Mucosa of descending colon (tissue), 3 donors: ENCODE measurements at regions not wholly inside any gene's neighbourhood (a gene's known extent, or its start where the extent isn't known, plus 50 kb on each side); places are given as distances from the start of the nearest gene placed in this dataset.

ENCODE experiments used
- ATAC-seq: fragments of 200-7000 bp; cut with Tn5 transposase; one replicate; pipeline ENCODE4 v1.9.1; 2020; ENCODE audit warnings: mild to moderate bottlenecking, moderate library complexity
- DNase-seq, 3 donors: peaks; one replicate each; pipeline ENCODE4 v3.0.0-alpha.2; 2020
- H3K36me3 ChIP-seq: fragments of 200-600 bp; one replicate; pipeline ENCODE4 v1.8.0; 2021; ENCODE audit warnings: low read depth, mild to moderate bottlenecking
- H3K4me1 ChIP-seq: fragments of 200-600 bp; one replicate; pipeline ENCODE4 v1.8.0; 2021; ENCODE audit warnings: low read depth, mild to moderate bottlenecking
- H3K4me3 ChIP-seq: fragments of 200-600 bp; one replicate; pipeline ENCODE4 v1.8.0; 2021; ENCODE audit warnings: mild to moderate bottlenecking
- H3K9me3 ChIP-seq: fragments of 200-600 bp; one replicate; pipeline ENCODE4 v1.8.0; 2021; ENCODE audit warnings: mild to moderate bottlenecking
- intact Hi-C, 2 donors: fragments of 100-400 bp; cut with DNase I in 1 of 2; cut with micrococcal nuclease in 1 of 2; formaldehyde crosslinking; loops; one replicate each; pipeline versions ENCODE4 v1.11.0 to v1.11.1; 2022; cut with DNase I, micrococcal nuclease
- TF ChIP-seq, protein P1 (sequence below): fragments of 200-600 bp; IDR thresholded peaks from one replicate; pipeline ENCODE4 v1.8.0; 2022; ENCODE audit warnings: antibody characterized with exemption, mild to moderate bottlenecking
- donor health status: DM: no; HTN: no; CAD: no; lungs with moderate emphysema.
- donor health status: DM: no; HTN: no; CAD: no.
- donor health status: DM: no; HTN: yes; CAD: no.

GRCh38 chr13:106865716-106866440 lies 297.9 kb upstream of the ARGLU1 start:
- Histone ChIP-seq H3K4me3 (no peak overlapping the region), H3K36me3 (no peaks in the 10 kb centered on the region), H3K9me3 (no peaks in the 10 kb centered on the region), H3K4me1 (no peaks in the 10 kb centered on the region)
- TF ChIP-seq, protein P1, sequence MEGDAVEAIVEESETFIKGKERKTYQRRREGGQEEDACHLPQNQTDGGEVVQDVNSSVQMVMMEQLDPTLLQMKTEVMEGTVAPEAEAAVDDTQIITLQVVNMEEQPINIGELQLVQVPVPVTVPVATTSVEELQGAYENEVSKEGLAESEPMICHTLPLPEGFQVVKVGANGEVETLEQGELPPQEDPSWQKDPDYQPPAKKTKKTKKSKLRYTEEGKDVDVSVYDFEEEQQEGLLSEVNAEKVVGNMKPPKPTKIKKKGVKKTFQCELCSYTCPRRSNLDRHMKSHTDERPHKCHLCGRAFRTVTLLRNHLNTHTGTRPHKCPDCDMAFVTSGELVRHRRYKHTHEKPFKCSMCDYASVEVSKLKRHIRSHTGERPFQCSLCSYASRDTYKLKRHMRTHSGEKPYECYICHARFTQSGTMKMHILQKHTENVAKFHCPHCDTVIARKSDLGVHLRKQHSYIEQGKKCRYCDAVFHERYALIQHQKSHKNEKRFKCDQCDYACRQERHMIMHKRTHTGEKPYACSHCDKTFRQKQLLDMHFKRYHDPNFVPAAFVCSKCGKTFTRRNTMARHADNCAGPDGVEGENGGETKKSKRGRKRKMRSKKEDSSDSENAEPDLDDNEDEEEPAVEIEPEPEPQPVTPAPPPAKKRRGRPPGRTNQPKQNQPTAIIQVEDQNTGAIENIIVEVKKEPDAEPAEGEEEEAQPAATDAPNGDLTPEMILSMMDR, result no peak
- DNase-seq (no peak), ATAC-seq (no peak)
- intact Hi-C loops, result no loop called here

DNA sequence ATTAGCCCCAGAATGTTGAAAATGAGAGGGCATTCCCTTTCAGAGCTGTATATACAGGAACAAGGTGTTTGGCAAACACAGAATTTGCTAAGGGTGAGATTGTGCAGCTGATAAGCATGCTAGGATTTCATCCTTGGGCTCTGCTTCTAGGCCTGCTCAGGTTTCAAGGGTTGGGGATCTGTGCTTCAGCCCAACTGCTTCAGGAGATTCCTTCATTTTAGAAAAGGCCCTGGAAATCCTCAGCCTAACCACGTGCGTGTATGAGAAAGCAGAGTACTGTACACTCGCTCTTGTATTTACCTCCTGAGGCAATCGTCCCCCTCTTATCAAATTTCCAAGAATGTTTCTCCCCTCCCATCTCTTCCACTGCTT lies 291.6 kb upstream of the ARGLU1 start:
- Histone ChIP-seq H3K36me3 (no peaks in the 10 kb centered on the region), H3K4me1 (no peaks in the 10 kb centered on the region), H3K4me3 (no peak overlapping the region), H3K9me3 (no peaks in the 10 kb centered on the region)
- intact Hi-C loops, result no loop called here
- no peak for DNase-seq
- no peak for ATAC-seq
- TF ChIP-seq, protein P1, result no peak

- TF ChIP-seq, protein P1, result no peak
- intact Hi-C loops, result no loop called here
- H3K9me3 ChIP-seq, result no peaks in the 10 kb centered on the region
- no peaks in the 10 kb centered on the region for H3K4me1 ChIP-seq
- no peak for DNase-seq
- H3K4me3 ChIP-seq, result no peak overlapping the region
- H3K36me3 ChIP-seq, result no peaks in the 10 kb centered on the region
- no peak for ATAC-seq
These were observed 291.1 kb upstream of the ARGLU1 start for GRCh38 chr13:106858903-106859532.

- TF ChIP-seq, protein P1, result no peak
- ATAC-seq (no peak), DNase-seq (no peak)
- H3K36me3 ChIP-seq, result no peaks in the 10 kb centered on the region
- no peaks in the 10 kb centered on the region for H3K4me1 ChIP-seq
- no peaks in the 10 kb centered on the region for H3K9me3 ChIP-seq
- intact Hi-C loops, result no loop called here
- H3K4me3 ChIP-seq, result no peak overlapping the region
These were observed 284.5 kb upstream of the ARGLU1 start for GRCh38 chr13:106852436-106852835.

GRCh38 chr13:106850973-106851650 lies 283.2 kb upstream of the ARGLU1 start:
- Histone ChIP-seq H3K36me3 (no peaks in the 10 kb centered on the region), H3K4me1 (no peaks in the 10 kb centered on the region), H3K9me3 (no peaks in the 10 kb centered on the region), H3K4me3 (no peak overlapping the region)
- TF ChIP-seq, protein P1, result no peak
- ATAC-seq, result no peak
- DNase-seq, result no peak
- intact Hi-C loops, result no loop called here
